Skeletal muscle satellite cell (primary cell): ENCODE measurements at regions not wholly inside any gene's neighbourhood (a gene's known extent, or its start where the extent isn't known, plus 50 kb on each side); places are given as distances from the start of the nearest gene placed in this dataset.

Source experiments
- H3K27me3 ChIP-seq: 2 replicates; pipeline ENCODE4 v1.7.0; 2013; ENCODE audit warnings: low read length; ENCODE audit not compliant: control insufficient read depth, insufficient read depth
- H3K36me3 ChIP-seq: 2 replicates; pipeline ENCODE4 v1.7.0; 2013; ENCODE audit warnings: mild to moderate bottlenecking, control low read depth, low read length; ENCODE audit not compliant: insufficient read depth
- H3K4me1 ChIP-seq: 2 replicates; pipeline ENCODE4 v1.7.0; 2013; ENCODE audit warnings: low read length; ENCODE audit not compliant: control insufficient read depth, insufficient read depth
- H3K4me2 ChIP-seq: 2 replicates; pipeline ENCODE4 v1.7.0; 2013; ENCODE audit warnings: mild to moderate bottlenecking, low read length
- H3K4me3 ChIP-seq: 2 replicates; pipeline ENCODE4 v1.7.0; 2013; ENCODE audit warnings: low read length
- H3K9ac ChIP-seq: 2 replicates; pipeline ENCODE4 v1.7.0; 2013; ENCODE audit warnings: mild to moderate bottlenecking, low read depth, low read length, moderate library complexity
- H3K9me3 ChIP-seq: replicated peaks from 2 replicates; pipeline ENCODE4 v1.7.0; 2013; ENCODE audit warnings: mild to moderate bottlenecking, control low read depth, low read length

- Histone ChIP-seq H3K4me2 (no peak overlapping the region), H3K9me3 (no peaks in the 10 kb centered on the region), H3K27me3 (no peaks in the 10 kb centered on the region), H3K4me1 (no peaks in the 10 kb centered on the region), H3K36me3 (no peaks in the 10 kb centered on the region), H3K9ac (no peak overlapping the region), H3K4me3 (no peak overlapping the region)
Observed at GRCh38 chr20:21944227-21944626, 238.8 kb downstream of the PAX1 start.

- H3K4me3 ChIP-seq = no peak overlapping the region
- H3K36me3 ChIP-seq = no peaks in the 10 kb centered on the region
- H3K27me3 ChIP-seq = no peaks in the 10 kb centered on the region
- H3K9me3 ChIP-seq = no peaks in the 10 kb centered on the region
- H3K9ac ChIP-seq = no peak overlapping the region
- H3K4me2 ChIP-seq = no peak overlapping the region
- H3K4me1 ChIP-seq = no peaks in the 10 kb centered on the region
Observed at GRCh38 chr20:21941941-21942805, 236.7 kb downstream of the PAX1 start.

- Histone ChIP-seq H3K4me2 (no peak overlapping the region), H3K9ac (no peak overlapping the region), H3K4me3 (no peak overlapping the region), H3K27me3 (no peaks in the 10 kb centered on the region), H3K4me1 (peaks cover 4% of the 10 kb centered on the region), H3K9me3 (no peaks in the 10 kb centered on the region), H3K36me3 (no peaks in the 10 kb centered on the region)
Observed at GRCh38 chr20:21936720-21937380, 231.4 kb downstream of the PAX1 start.

- no peaks in the 10 kb centered on the region for H3K36me3 ChIP-seq
- H3K4me2 ChIP-seq = no peak overlapping the region
- H3K9me3 ChIP-seq = no peaks in the 10 kb centered on the region
- no peak overlapping the region for H3K9ac ChIP-seq
- no peaks in the 10 kb centered on the region for H3K27me3 ChIP-seq
- H3K4me3 ChIP-seq = no peak overlapping the region
- peaks cover 4% of the 10 kb centered on the region for H3K4me1 ChIP-seq
Observed at GRCh38 chr20:21936261-21936660, 230.8 kb downstream of the PAX1 start.

- Histone ChIP-seq H3K4me2 (no peak overlapping the region), H3K9ac (no peak overlapping the region), H3K9me3 (no peaks in the 10 kb centered on the region), H3K36me3 (no peaks in the 10 kb centered on the region), H3K27me3 (no peaks in the 10 kb centered on the region), H3K4me1 (peaks cover 4% of the 10 kb centered on the region), H3K4me3 (no peak overlapping the region)
Observed at GRCh38 chr20:21933526-21933925, 228.1 kb downstream of the PAX1 start.

GRCh38 chr20:21921251-21921650, 215.8 kb downstream of the PAX1 start:
- H3K9me3 ChIP-seq = no peaks in the 10 kb centered on the region

GRCh38 chr20:21920211-21920610, 214.7 kb downstream of the PAX1 start:
- Histone ChIP-seq H3K4me1 (no peaks in the 10 kb centered on the region), H3K4me2 (no peak overlapping the region), H3K9me3 (no peaks in the 10 kb centered on the region)

More at GRCh38 chr20:21921251-21921650, 215.8 kb downstream of the PAX1 start:
- Histone ChIP-seq H3K4me1 (no peaks in the 10 kb centered on the region), H3K9ac (no peak overlapping the region), H3K4me2 (no peak overlapping the region), H3K27me3 (no peaks in the 10 kb centered on the region), H3K36me3 (no peaks in the 10 kb centered on the region), H3K4me3 (no peak overlapping the region)

GRCh38 chr20:21918398-21918797, 212.9 kb downstream of the PAX1 start:
- Histone ChIP-seq H3K4me3 (no peak overlapping the region), H3K4me2 (no peak overlapping the region), H3K9me3 (no peaks in the 10 kb centered on the region), H3K4me1 (no peaks in the 10 kb centered on the region), H3K36me3 (no peaks in the 10 kb centered on the region), H3K9ac (no peak overlapping the region), H3K27me3 (no peaks in the 10 kb centered on the region)

More at GRCh38 chr20:21920211-21920610, 214.7 kb downstream of the PAX1 start:
- Histone ChIP-seq H3K36me3 (no peaks in the 10 kb centered on the region), H3K9ac (no peak overlapping the region), H3K4me3 (no peak overlapping the region), H3K27me3 (no peaks in the 10 kb centered on the region)

GRCh38 chr20:21902391-21902790, 196.9 kb downstream of the PAX1 start:
- Histone ChIP-seq H3K9me3 (no peaks in the 10 kb centered on the region), H3K4me3 (no peak overlapping the region), H3K4me1 (no peaks in the 10 kb centered on the region), H3K9ac (no peak overlapping the region), H3K36me3 (no peaks in the 10 kb centered on the region), H3K4me2 (no peak overlapping the region), H3K27me3 (no peaks in the 10 kb centered on the region)

GRCh38 chr20:21901470-21902275, 196.2 kb downstream of the PAX1 start:
- no peak overlapping the region for H3K4me3 ChIP-seq
- no peaks in the 10 kb centered on the region for H3K27me3 ChIP-seq
- no peaks in the 10 kb centered on the region for H3K36me3 ChIP-seq
- no peaks in the 10 kb centered on the region for H3K4me1 ChIP-seq
- no peak overlapping the region for H3K9ac ChIP-seq
- H3K4me2 ChIP-seq = no peak overlapping the region
- H3K9me3 ChIP-seq = no peaks in the 10 kb centered on the region

GRCh38 chr20:21900431-21900830, 195.0 kb downstream of the PAX1 start:
- no peak overlapping the region for H3K4me2 ChIP-seq
- no peak overlapping the region for H3K9ac ChIP-seq
- no peaks in the 10 kb centered on the region for H3K27me3 ChIP-seq
- H3K9me3 ChIP-seq = no peaks in the 10 kb centered on the region
- H3K4me1 ChIP-seq = no peaks in the 10 kb centered on the region
- H3K36me3 ChIP-seq = no peaks in the 10 kb centered on the region
- no peak overlapping the region for H3K4me3 ChIP-seq
